ENCODE measurements at regions not wholly inside any gene's neighbourhood (a gene's known extent, or its start where the extent isn't known, plus 50 kb on each side); places are given as distances from the start of the nearest gene placed in this dataset.

DNA sequence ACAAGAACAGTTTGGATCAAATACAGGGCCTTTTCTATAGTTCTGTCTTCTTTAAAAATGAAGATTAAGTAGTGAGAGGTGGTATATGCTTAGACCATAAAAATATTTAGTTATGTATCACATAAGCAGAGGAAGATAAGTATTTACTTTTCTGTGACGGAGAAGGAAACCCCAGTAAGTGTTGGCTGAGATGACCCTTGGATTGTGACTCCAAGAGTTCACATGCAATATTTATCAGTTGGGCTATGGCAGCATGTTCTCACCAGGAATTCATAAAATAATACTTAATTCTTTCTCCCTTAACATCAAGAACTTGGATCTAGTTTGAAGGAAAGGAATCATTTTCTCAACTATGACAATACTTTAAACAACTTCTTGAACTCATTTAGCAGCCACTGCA is 98.4 kb upstream of the TBX18 start:
- DNase-seq = no peak
- H3K27ac ChIP-seq = no peak overlapping the region
- TF ChIP-seq, protein P1, sequence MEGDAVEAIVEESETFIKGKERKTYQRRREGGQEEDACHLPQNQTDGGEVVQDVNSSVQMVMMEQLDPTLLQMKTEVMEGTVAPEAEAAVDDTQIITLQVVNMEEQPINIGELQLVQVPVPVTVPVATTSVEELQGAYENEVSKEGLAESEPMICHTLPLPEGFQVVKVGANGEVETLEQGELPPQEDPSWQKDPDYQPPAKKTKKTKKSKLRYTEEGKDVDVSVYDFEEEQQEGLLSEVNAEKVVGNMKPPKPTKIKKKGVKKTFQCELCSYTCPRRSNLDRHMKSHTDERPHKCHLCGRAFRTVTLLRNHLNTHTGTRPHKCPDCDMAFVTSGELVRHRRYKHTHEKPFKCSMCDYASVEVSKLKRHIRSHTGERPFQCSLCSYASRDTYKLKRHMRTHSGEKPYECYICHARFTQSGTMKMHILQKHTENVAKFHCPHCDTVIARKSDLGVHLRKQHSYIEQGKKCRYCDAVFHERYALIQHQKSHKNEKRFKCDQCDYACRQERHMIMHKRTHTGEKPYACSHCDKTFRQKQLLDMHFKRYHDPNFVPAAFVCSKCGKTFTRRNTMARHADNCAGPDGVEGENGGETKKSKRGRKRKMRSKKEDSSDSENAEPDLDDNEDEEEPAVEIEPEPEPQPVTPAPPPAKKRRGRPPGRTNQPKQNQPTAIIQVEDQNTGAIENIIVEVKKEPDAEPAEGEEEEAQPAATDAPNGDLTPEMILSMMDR (IDR thresholded peaks at IDR 0.05) = no peak
- TF ChIP-seq POLR2A (IDR thresholded peaks at IDR 0.05) = no peak
- WGBS, 4 donors = 65 to 73% (median 72%) methylated on average over 1 of the region's 1 CpG
- H3K9me3 ChIP-seq (replicated peaks in 1 of 3) = no peaks in the 10 kb centered on the region
- no peaks in the 10 kb centered on the region for H3K4me1 ChIP-seq (replicated peaks in 1 of 2)
- no peak overlapping the region for H3K4me3 ChIP-seq
- no peaks in the 10 kb centered on the region for H3K36me3 ChIP-seq (replicated peaks in 1 of 2)
- H3K27me3 ChIP-seq = no peaks in the 10 kb centered on the region
- intact Hi-C loops (cut with DNase I) = no loop called here

DNA sequence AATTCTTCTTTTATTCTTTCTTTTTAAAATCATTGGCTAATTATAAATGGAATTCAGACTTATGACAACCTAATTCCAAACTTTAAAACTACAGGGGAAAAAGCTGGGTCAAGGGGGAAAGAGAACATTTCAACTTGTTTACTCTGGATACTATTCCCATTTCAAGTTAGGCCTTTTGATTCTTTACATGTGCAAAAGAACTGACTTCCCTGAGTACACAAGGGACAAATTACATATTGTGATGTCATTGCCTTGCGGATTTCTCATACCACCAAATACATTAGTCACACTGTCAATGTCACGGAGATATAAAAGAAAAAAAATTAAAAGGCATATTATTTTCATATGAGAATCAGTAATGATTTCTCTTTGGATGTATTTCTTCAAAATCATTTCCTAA is 96.5 kb upstream of the TBX18 start:
- Histone ChIP-seq H3K27me3 (peaks cover 4% of the 10 kb centered on the region), H3K4me3 (no peak overlapping the region), H3K36me3 (replicated peaks in 1 of 2) (no peaks in the 10 kb centered on the region), H3K4me1 (replicated peaks in 1 of 2) (no peaks in the 10 kb centered on the region), H3K9me3 (replicated peaks in 1 of 3) (no peaks in the 10 kb centered on the region), H3K27ac (no peak overlapping the region)
- no peak for TF ChIP-seq POLR2A (IDR thresholded peaks at IDR 0.05)
- TF ChIP-seq, protein P1 (IDR thresholded peaks at IDR 0.05) = no peak
- WGBS, 4 donors = 67 to 85% (median 73%) methylated on average over 2 of the region's 2 CpGs
- no peak for DNase-seq
- intact Hi-C loops (cut with DNase I) = no loop called here

DNA sequence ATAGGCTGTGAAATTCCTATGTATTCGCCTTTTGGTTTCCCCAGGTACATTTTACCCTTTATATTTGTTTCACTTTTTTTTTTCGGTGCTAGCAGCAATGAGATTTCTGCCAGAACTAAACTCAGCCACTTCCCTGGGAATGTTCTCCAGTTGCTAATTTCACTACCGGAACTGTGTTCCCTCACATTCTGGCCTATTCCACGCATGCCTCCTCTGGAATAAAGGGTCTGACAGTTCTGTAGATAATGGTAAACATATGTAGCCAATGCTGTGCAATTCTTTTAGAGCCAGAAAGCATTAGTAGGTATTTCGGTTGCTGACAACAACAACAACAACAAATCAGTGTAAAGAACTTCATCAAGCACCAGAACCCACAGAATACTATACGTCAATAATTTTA is 96.1 kb upstream of the TBX18 start:
- Histone ChIP-seq H3K4me3 (no peak overlapping the region), H3K4me1 (replicated peaks in 1 of 2) (no peaks in the 10 kb centered on the region), H3K27me3 (peaks cover 4% of the 10 kb centered on the region), H3K27ac (no peak overlapping the region), H3K36me3 (replicated peaks in 1 of 2) (no peaks in the 10 kb centered on the region), H3K9me3 (replicated peaks in 1 of 3) (no peaks in the 10 kb centered on the region)
- intact Hi-C loops (cut with DNase I) = no loop called here
- TF ChIP-seq, protein P1 (IDR thresholded peaks at IDR 0.05) = no peak
- no peak for TF ChIP-seq POLR2A (IDR thresholded peaks at IDR 0.05)
- DNase-seq = no peak
- 73 to 77% (median 75%) methylated on average over 6 of the region's 6 CpGs for WGBS, 4 donors

DNA sequence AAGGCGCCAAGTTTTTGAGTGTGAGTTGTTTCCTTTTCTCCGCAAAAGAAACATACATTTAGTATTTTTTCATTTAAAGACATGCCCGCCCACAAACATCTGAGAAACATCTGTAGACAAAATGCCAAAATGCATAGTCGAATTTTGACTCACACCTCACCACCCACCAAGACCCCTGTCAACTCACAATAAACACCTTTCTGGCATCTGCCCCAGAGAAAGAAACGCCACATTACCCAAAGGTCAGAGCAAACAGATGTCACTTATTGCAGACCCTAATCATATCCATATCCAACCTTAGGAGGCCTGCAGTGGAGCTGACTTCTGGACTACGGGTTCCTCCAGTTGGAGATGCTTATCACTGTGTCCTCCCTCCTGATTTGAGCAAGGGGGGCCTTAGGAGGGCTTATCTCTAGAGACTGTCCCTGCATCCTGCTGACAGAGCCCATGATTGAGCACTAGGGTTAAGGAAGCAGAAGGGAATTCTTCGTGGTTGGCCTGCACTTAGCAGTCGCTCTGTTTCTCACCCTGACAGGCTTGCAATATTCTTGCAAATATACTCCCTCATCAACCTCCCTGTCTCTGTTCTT is 90.5 kb upstream of the TBX18 start:
- intact Hi-C loops (cut with DNase I) = no loop called here
- 47 to 58% (median 56%) methylated on average over 8 of the region's 8 CpGs for WGBS, 4 donors
- no peak overlapping the region for H3K27ac ChIP-seq
- H3K36me3 ChIP-seq (replicated peaks in 1 of 2) = no peaks in the 10 kb centered on the region
- no peaks in the 10 kb centered on the region for H3K4me1 ChIP-seq (replicated peaks in 1 of 2)
- TF ChIP-seq, protein P1 (IDR thresholded peaks at IDR 0.05) = no peak
- no peak overlapping the region for H3K4me3 ChIP-seq
- no peaks in the 10 kb centered on the region for H3K9me3 ChIP-seq (replicated peaks in 1 of 3)
- peaks cover 4% of the 10 kb centered on the region for H3K27me3 ChIP-seq
- DNase-seq = no peak
